OCI-LY7 (cell line): ENCODE measurements at regions not wholly inside any gene's neighbourhood (a gene's known extent, or its start where the extent isn't known, plus 50 kb on each side); places are given as distances from the start of the nearest gene placed in this dataset.

Source experiments
- BruUV-seq: library from RNA; stranded (reverse); fragments of 400-500 nt; replicated peaks from 2 replicates; lab custom pipeline; 2021; lab: Mats Ljungman, UMichigan
- CTCF ChIA-PET: fragments of 300-600 bp; sonication (Branson Sonifier 250); formaldehyde crosslinking; loops from one replicate; lab custom pipeline; 2022; ENCODE audit warnings: antibody characterized with exemption; ENCODE audit not compliant: unreplicated experiment; lab: Charles Lee
- POLR2A ChIA-PET: fragments of 300-600 bp; sonication (Branson Sonifier 250); formaldehyde crosslinking; loops from one replicate; lab custom pipeline; 2022; ENCODE audit warnings: antibody characterized with exemption; lab: Charles Lee
- DNase-seq: peaks from one replicate; pipeline ENCODE4 v3.0.0-alpha.2; 2015; ENCODE audit warnings: low spot score
- H2AFZ ChIP-seq: fragments of 200-600 bp; sonication (generic), shearing (Covaris generic); 2 replicates; pipeline ENCODE4 v1.6.1; 2014; ENCODE audit warnings: mild to moderate bottlenecking, antibody characterized with exemption, low read length, moderate library complexity
- H3K27ac ChIP-seq: fragments of 200-600 bp; sonication (generic); 2 replicates; pipeline ENCODE4 v1.5.1; 2014; ENCODE audit warnings: mixed run types, low read depth, mild to moderate bottlenecking, moderate library complexity, low read length, inconsistent platforms; ENCODE audit not compliant: poor library complexity, severe bottlenecking
- H3K36me3 ChIP-seq: fragments of 200-600 bp; sonication (generic); 2 replicates; pipeline ENCODE4 v1.6.1; 2014; ENCODE audit warnings: mild to moderate bottlenecking, antibody characterized with exemption, low read length, moderate library complexity, mixed read lengths; ENCODE audit not compliant: insufficient read depth
- H3K4me1 ChIP-seq: fragments of 200-600 bp; sonication (generic); 2 replicates; pipeline ENCODE4 v1.5.1; 2014; ENCODE audit warnings: mild to moderate bottlenecking, low read length; ENCODE audit not compliant: insufficient read depth, poor library complexity, severe bottlenecking
- H3K4me2 ChIP-seq: fragments of 200-600 bp; sonication (generic); 2 replicates; pipeline ENCODE4 v1.6.1; 2014; ENCODE audit warnings: mild to moderate bottlenecking, low read length
- H3K4me3 ChIP-seq: fragments of 200-600 bp; sonication (generic); 2 replicates; pipeline ENCODE4 v1.5.1; 2014; ENCODE audit warnings: mild to moderate bottlenecking, low read depth, low read length; ENCODE audit not compliant: poor library complexity, severe bottlenecking
- H3K79me2 ChIP-seq: fragments of 200-600 bp; sonication (generic); 2 replicates; pipeline ENCODE4 v1.6.1; 2016; ENCODE audit warnings: low read depth, mild to moderate bottlenecking, low read length, moderate library complexity, mixed read lengths; ENCODE audit not compliant: insufficient read depth
- H3K9me2 ChIP-seq: fragments of 200-600 bp; sonication (generic); 2 replicates; pipeline ENCODE4 v1.6.1; 2016; ENCODE audit warnings: mild to moderate bottlenecking, low read length, mixed read lengths; ENCODE audit not compliant: insufficient read depth
- H3K9me3 ChIP-seq: fragments of 200-600 bp; sonication (generic); 2 replicates; pipeline ENCODE4 v1.6.1; 2014; ENCODE audit warnings: mild to moderate bottlenecking, mixed run types, low read length, mixed read lengths
- H4K20me1 ChIP-seq: fragments of 200-600 bp; sonication (generic); 2 replicates; pipeline ENCODE4 v1.6.1; 2014; ENCODE audit warnings: mild to moderate bottlenecking, antibody characterized with exemption, low read length, moderate library complexity, mixed read lengths; ENCODE audit not compliant: insufficient read depth
- CTCF ChIP-seq: fragments of 200-600 bp; sonication (generic); conservative IDR thresholded peaks from 2 replicates; pipeline ENCODE4 v1.5.1; 2014; ENCODE audit warnings: mild to moderate bottlenecking, antibody characterized with exemption, low read length, moderate library complexity, mixed read lengths
- EZH2phosphoT487 ChIP-seq: fragments of 200-600 bp; sonication (generic); IDR thresholded peaks from 2 replicates; pipeline ENCODE4 v1.6.1; 2018; ENCODE audit warnings: low read depth, borderline replicate concordance, mild to moderate bottlenecking, mixed run types, antibody characterized with exemption, low read length, moderate library complexity, mixed read lengths
- intact Hi-C: fragments of 100-400 bp; cut with micrococcal nuclease; formaldehyde crosslinking; loops from one replicate; pipeline ENCODE4 v1.10.0; 2022; ENCODE audit not compliant: unreplicated experiment

GRCh38 chr7:89798599-89798996 is 355.7 kb upstream of the STEAP1 start:
- H2AFZ ChIP-seq = no peak overlapping the region
- DNase-seq = no peak
- no TSS peak for BruUV-seq
- H3K4me1 ChIP-seq = no peaks in the 10 kb centered on the region
- H3K36me3 ChIP-seq = no peaks in the 10 kb centered on the region
- no peak overlapping the region for H3K4me2 ChIP-seq
- H3K4me3 ChIP-seq = no peak overlapping the region
- ChIA-PET POLR2A (no interaction called here), CTCF (no interaction called here)
- no peaks in the 10 kb centered on the region for H3K79me2 ChIP-seq
- H3K9me2 ChIP-seq = no peaks in the 10 kb centered on the region
- no peak for TF ChIP-seq EZH2phosphoT487
- TF ChIP-seq CTCF = no peak
- H4K20me1 ChIP-seq = no peaks in the 10 kb centered on the region
- H3K27ac ChIP-seq = no peak overlapping the region
- H3K9me3 ChIP-seq = no peaks in the 10 kb centered on the region
- intact Hi-C loops = no loop called here

GRCh38 chr7:89800761-89801160 is 353.5 kb upstream of the STEAP1 start:
- H3K4me2 ChIP-seq = no peak overlapping the region
- intact Hi-C loops = no loop called here
- BruUV-seq = no TSS peak
- no peaks in the 10 kb centered on the region for H4K20me1 ChIP-seq
- no peaks in the 10 kb centered on the region for H3K36me3 ChIP-seq
- H2AFZ ChIP-seq = no peak overlapping the region
- H3K9me3 ChIP-seq = no peaks in the 10 kb centered on the region
- POLR2A ChIA-PET = interaction anchor here (0.6 kb wide), 1 partner anchor 447 kb away, joined by 3 read pairs; no protein-coding TSS in a partner anchor
- no peak overlapping the region for H3K27ac ChIP-seq
- no peaks in the 10 kb centered on the region for H3K9me2 ChIP-seq
- TF ChIP-seq EZH2phosphoT487 (no peak), CTCF (no peak)
- no peaks in the 10 kb centered on the region for H3K4me1 ChIP-seq
- no peak for DNase-seq
- no peak overlapping the region for H3K4me3 ChIP-seq
- CTCF ChIA-PET = no interaction called here
- no peaks in the 10 kb centered on the region for H3K79me2 ChIP-seq

- Histone ChIP-seq H3K79me2 (no peaks in the 10 kb centered on the region), H2AFZ (no peak overlapping the region), H3K27ac (no peak overlapping the region), H3K9me3 (no peaks in the 10 kb centered on the region), H3K4me2 (no peak overlapping the region), H4K20me1 (no peaks in the 10 kb centered on the region), H3K4me3 (no peak overlapping the region), H3K4me1 (no peaks in the 10 kb centered on the region), H3K9me2 (no peaks in the 10 kb centered on the region), H3K36me3 (no peaks in the 10 kb centered on the region)
- BruUV-seq = no TSS peak
- ChIA-PET CTCF (no interaction called here), POLR2A (no interaction called here)
- no peak for TF ChIP-seq EZH2phosphoT487
- TF ChIP-seq CTCF = no peak
- no peak for DNase-seq
- intact Hi-C loops = no loop called here
Measured at GRCh38 chr7:89809291-89809690, 345.0 kb upstream of the STEAP1 start.
